ENCODE measurements at regions not wholly inside any gene's neighbourhood (a gene's known extent, or its start where the extent isn't known, plus 50 kb on each side); places are given as distances from the start of the nearest gene placed in this dataset.
"Not testable (repeated sequence)": the region's sequence is repeated elsewhere in the genome, so short reads cannot be mapped to it uniquely, and the experiment has no call there.

- POLR2A ChIA-PET, result no interaction called here
Measured at GRCh38 chr2:125721072-125721721, 934.8 kb upstream of the GYPC start.

GRCh38 chr2:125730921-125731320 is 925.0 kb upstream of the GYPC start:
- H3K4me1 Mint-ChIP-seq, result no peaks in the 10 kb centered on the region
- H3K27ac Mint-ChIP-seq, result no peak overlapping the region
- ATAC-seq (ENCODE audit: low read depth) (no peak), DNase-seq (no peak)
- no peak overlapping the region for H3K4me3 Mint-ChIP-seq
- no peaks in the 10 kb centered on the region for H3K27me3 Mint-ChIP-seq
- H3K36me3 Mint-ChIP-seq, result no peaks in the 10 kb centered on the region
- peaks cover 6% of the 10 kb centered on the region for H3K9me3 Mint-ChIP-seq
- POLR2A ChIA-PET, result no interaction called here

More at GRCh38 chr2:125721072-125721721, 934.8 kb upstream of the GYPC start:
- no peak overlapping the region for H3K27ac Mint-ChIP-seq
- ATAC-seq (ENCODE audit: low read depth), result no peak
- no peaks in the 10 kb centered on the region for H3K4me1 Mint-ChIP-seq
- no peak overlapping the region for H3K4me3 Mint-ChIP-seq
- no peaks in the 10 kb centered on the region for H3K36me3 Mint-ChIP-seq
- H3K27me3 Mint-ChIP-seq, result no peaks in the 10 kb centered on the region
- H3K9me3 Mint-ChIP-seq, result peaks cover 1% of the 10 kb centered on the region
- DNase-seq, result no peak

- Mint-ChIP-seq H3K4me1 (no peaks in the 10 kb centered on the region), H3K27me3 (no peaks in the 10 kb centered on the region), H3K4me3 (no peak overlapping the region), H3K9me3 (peaks cover 5% of the 10 kb centered on the region), H3K36me3 (no peaks in the 10 kb centered on the region), H3K27ac (no peak overlapping the region)
- POLR2A ChIA-PET, result no interaction called here
- DNase-seq, result no peak
- no peak for ATAC-seq (ENCODE audit: low read depth)
Measured at GRCh38 chr2:125736306-125736705, 919.7 kb upstream of the GYPC start.

- no peak overlapping the region for H3K4me3 Mint-ChIP-seq
- ATAC-seq (ENCODE audit: low read depth), result no peak
- no peaks in the 10 kb centered on the region for H3K9me3 Mint-ChIP-seq
- DNase-seq, result no peak
- H3K36me3 Mint-ChIP-seq, result no peaks in the 10 kb centered on the region
- H3K27me3 Mint-ChIP-seq, result no peaks in the 10 kb centered on the region
- no peak overlapping the region for H3K27ac Mint-ChIP-seq
- POLR2A ChIA-PET, result no interaction called here
- H3K4me1 Mint-ChIP-seq, result no peaks in the 10 kb centered on the region
Measured at GRCh38 chr2:125745514-125745913, 910.4 kb upstream of the GYPC start.

GRCh38 chr2:125746321-125747164 is 909.4 kb upstream of the GYPC start:
- no peak for DNase-seq
- POLR2A ChIA-PET, result no interaction called here
- Mint-ChIP-seq H3K27ac (no peak overlapping the region), H3K36me3 (no peaks in the 10 kb centered on the region), H3K4me1 (no peaks in the 10 kb centered on the region), H3K4me3 (no peak overlapping the region), H3K27me3 (no peaks in the 10 kb centered on the region), H3K9me3 (no peaks in the 10 kb centered on the region)
- no peak for ATAC-seq (ENCODE audit: low read depth)

- Mint-ChIP-seq H3K4me1 (no peaks in the 10 kb centered on the region), H3K27me3 (no peaks in the 10 kb centered on the region), H3K36me3 (no peaks in the 10 kb centered on the region), H3K27ac (no peak overlapping the region), H3K9me3 (no peaks in the 10 kb centered on the region), H3K4me3 (no peak overlapping the region)
- no peak for ATAC-seq (ENCODE audit: low read depth)
- POLR2A ChIA-PET, result no interaction called here
- no peak for DNase-seq
Measured at GRCh38 chr2:125747165-125747425, 908.9 kb upstream of the GYPC start.

- no peaks in the 10 kb centered on the region for H3K4me1 Mint-ChIP-seq
- no peaks in the 10 kb centered on the region for H3K36me3 Mint-ChIP-seq
- POLR2A ChIA-PET, result no interaction called here
- H3K4me3 Mint-ChIP-seq, result no peak overlapping the region
- ATAC-seq (ENCODE audit: low read depth), result no peak
- peaks cover 3% of the 10 kb centered on the region for H3K9me3 Mint-ChIP-seq
- no peak for DNase-seq
- H3K27me3 Mint-ChIP-seq, result no peaks in the 10 kb centered on the region
- no peak overlapping the region for H3K27ac Mint-ChIP-seq
Measured at GRCh38 chr2:125756431-125756830, 899.5 kb upstream of the GYPC start.

- H3K27ac Mint-ChIP-seq, result no peak overlapping the region
- POLR2A ChIA-PET, result no interaction called here
- H3K36me3 Mint-ChIP-seq, result no peaks in the 10 kb centered on the region
- peaks cover 2% of the 10 kb centered on the region for H3K9me3 Mint-ChIP-seq
- DNase-seq (no peak), ATAC-seq (ENCODE audit: low read depth) (no peak)
- no peaks in the 10 kb centered on the region for H3K27me3 Mint-ChIP-seq
- H3K4me3 Mint-ChIP-seq, result no peak overlapping the region
- no peaks in the 10 kb centered on the region for H3K4me1 Mint-ChIP-seq
Measured at GRCh38 chr2:125796784-125797183, 859.2 kb upstream of the GYPC start.

- no peaks in the 10 kb centered on the region for H3K27me3 Mint-ChIP-seq
- ATAC-seq (ENCODE audit: low read depth), result no peak
- no peaks in the 10 kb centered on the region for H3K36me3 Mint-ChIP-seq
- H3K4me3 Mint-ChIP-seq, result no peak overlapping the region
- no peak for DNase-seq
- H3K4me1 Mint-ChIP-seq, result no peaks in the 10 kb centered on the region
- peaks cover 2% of the 10 kb centered on the region for H3K9me3 Mint-ChIP-seq
- POLR2A ChIA-PET, result no interaction called here
- no peak overlapping the region for H3K27ac Mint-ChIP-seq
Measured at GRCh38 chr2:125797192-125797591, 858.8 kb upstream of the GYPC start.

- H3K27ac Mint-ChIP-seq, result no peak overlapping the region
- H3K9me3 Mint-ChIP-seq, result peaks cover 2% of the 10 kb centered on the region
- peaks cover 1% of the 10 kb centered on the region for H3K36me3 Mint-ChIP-seq
- H3K4me1 Mint-ChIP-seq, result no peaks in the 10 kb centered on the region
- H3K27me3 Mint-ChIP-seq, result no peaks in the 10 kb centered on the region
- POLR2A ChIA-PET, result no interaction called here
- ATAC-seq (ENCODE audit: low read depth) (no peak), DNase-seq (no peak)
- H3K4me3 Mint-ChIP-seq, result no peak overlapping the region
Measured at GRCh38 chr2:125822746-125823145, 833.2 kb upstream of the GYPC start.

- ATAC-seq (ENCODE audit: low read depth); H3K36me3 Mint-ChIP-seq; H3K4me3 Mint-ChIP-seq; H3K9me3 Mint-ChIP-seq; POLR2A ChIA-PET; H3K27me3 Mint-ChIP-seq; H3K4me1 Mint-ChIP-seq; H3K27ac Mint-ChIP-seq; DNase-seq: not testable (repeated sequence)
Measured at GRCh38 chr2:125825781-125826180, 830.2 kb upstream of the GYPC start.

GRCh38 chr2:125837128-125837527 is 818.8 kb upstream of the GYPC start:
- ATAC-seq (ENCODE audit: low read depth), result no peak
- H3K27me3 Mint-ChIP-seq, result no peaks in the 10 kb centered on the region
- no peak overlapping the region for H3K4me3 Mint-ChIP-seq
- peaks cover 3% of the 10 kb centered on the region for H3K9me3 Mint-ChIP-seq
- no peaks in the 10 kb centered on the region for H3K4me1 Mint-ChIP-seq
- POLR2A ChIA-PET, result no interaction called here
- DNase-seq, result no peak
- no peaks in the 10 kb centered on the region for H3K36me3 Mint-ChIP-seq
- H3K27ac Mint-ChIP-seq, result no peak overlapping the region

GRCh38 chr2:125837611-125838010 is 818.3 kb upstream of the GYPC start:
- POLR2A ChIA-PET, result no interaction called here
- Mint-ChIP-seq H3K4me1 (no peaks in the 10 kb centered on the region), H3K27me3 (no peaks in the 10 kb centered on the region), H3K36me3 (no peaks in the 10 kb centered on the region), H3K27ac (no peak overlapping the region), H3K9me3 (peaks cover 4% of the 10 kb centered on the region), H3K4me3 (no peak overlapping the region)
- no peak for ATAC-seq (ENCODE audit: low read depth)
- no peak for DNase-seq

GRCh38 chr2:125839945-125840344 is 816.0 kb upstream of the GYPC start:
- POLR2A ChIA-PET, result no interaction called here
- peaks cover 2% of the 10 kb centered on the region for H3K9me3 Mint-ChIP-seq
- DNase-seq, result no peak
- H3K27me3 Mint-ChIP-seq, result no peaks in the 10 kb centered on the region
- no peak overlapping the region for H3K27ac Mint-ChIP-seq
- ATAC-seq (ENCODE audit: low read depth), result no peak
- H3K36me3 Mint-ChIP-seq, result no peaks in the 10 kb centered on the region
- no peaks in the 10 kb centered on the region for H3K4me1 Mint-ChIP-seq
- H3K4me3 Mint-ChIP-seq, result no peak overlapping the region

Data from activated naive CD8-positive, alpha-beta T cell treated with anti-CD3 and anti-CD28 coated beads, Interleukin-2, amount 10 ng/mL, durations not matched to agents 7 days and 5 days (primary cell).